ENCODE measurements at regions not wholly inside any gene's neighbourhood (a gene's known extent, or its start where the extent isn't known, plus 50 kb on each side); places are given as distances from the start of the nearest gene placed in this dataset.

DNA sequence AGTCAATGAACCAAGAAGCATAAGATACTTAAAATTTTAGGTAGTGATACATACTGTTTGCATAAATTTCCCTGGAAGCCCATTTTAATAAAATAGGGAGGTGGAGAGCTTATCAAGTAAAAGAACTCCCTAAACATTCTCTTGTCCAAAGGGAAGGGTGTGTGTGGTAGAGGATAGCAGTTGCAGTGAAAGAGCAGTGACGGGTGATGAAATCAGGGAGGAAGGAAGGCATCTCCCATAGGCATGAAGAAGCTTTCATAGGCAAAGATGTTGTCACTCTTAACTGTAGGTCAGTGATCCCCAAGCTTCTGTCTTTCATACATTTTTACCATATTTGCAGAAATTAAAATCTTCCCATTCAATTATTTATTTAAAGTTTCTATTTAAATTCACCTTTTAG, 60.0 kb upstream of the ZNF831 start:
- Histone ChIP-seq H3K79me2 (ENCODE audit: control insufficient read depth, insufficient read depth, low read length) (no peaks in the 10 kb centered on the region), H3K9ac (ENCODE audit: insufficient read depth in 1 of 2, low read depth in 2 of 2, low read length in 2 of 2) (no peak overlapping the region), H3K36me3 (ENCODE audit: control insufficient read depth, insufficient read depth, low read length) (no peaks in the 10 kb centered on the region), H3K27ac (ENCODE audit: extremely low read depth, low read depth, low read length) (no peak overlapping the region), H3K9me3 (replicated peaks; ENCODE audit: control insufficient read depth, insufficient read depth, low read depth, low read length) (no peaks in the 10 kb centered on the region), H3K4me2 (ENCODE audit: insufficient read depth, low read length) (no peak overlapping the region), H3K4me3 (no peak overlapping the region), H2AFZ (ENCODE audit: low read depth, low read length) (no peak overlapping the region), H3K9me1 (ENCODE audit: control insufficient read depth, insufficient read depth, low read length) (no peaks in the 10 kb centered on the region), H3K27me3 (ENCODE audit: control insufficient read depth in 2 of 2, insufficient read depth in 2 of 2, low read length in 2 of 2) (peaks cover 5 to 9% of the 10 kb centered on the region in 2 experiments; a peak in 4 of 5 replicates), H3K4me1 (replicated peaks in 1 of 2; ENCODE audit: control insufficient read depth in 2 of 2, insufficient read depth in 2 of 2, low read length in 2 of 2) (no peaks in the 10 kb centered on the region), H4K20me1 (replicated peaks; ENCODE audit: control insufficient read depth, insufficient read depth, low read length) (no peaks in the 10 kb centered on the region)
- in situ Hi-C loops (cut with MboI), result no loop called here
- ATAC-seq (no peak), DNase-seq (ENCODE audit: extremely low read depth in 1 of 4, low spot score in 3 of 4) (no peak), FAIRE-seq (no peak)
- ChIA-PET POLR2A (no interaction called here), CTCF (ENCODE audit: low intra/inter-chr PET ratio) (no interaction called here)
- TF ChIP-seq GATAD2A (IDR thresholded peaks at IDR 0.05) (no peak), TBL1XR1 (IDR thresholded peaks at IDR 0.05; ENCODE audit: low read length in 2 of 2) (no peak), MYBL2 (IDR thresholded peaks at IDR 0.05; ENCODE audit: low read depth) (no peak), MYBL2 (CRISPR knock-in tag; IDR thresholded peaks at IDR 0.05; ENCODE audit: borderline replicate concordance) (no peak), MAFF (IDR thresholded peaks at IDR 0.05; ENCODE audit: low read length) (no peak)
- BruUV-seq (replicated peaks), result no TSS peak
- intact Hi-C loops (cut with micrococcal nuclease), result no loop called here
- 0% methylated on average over 1 of the region's 1 CpG for WGBS (ENCODE audit: insufficient coverage, low coverage, missing lambda C conversion rate)

DNA sequence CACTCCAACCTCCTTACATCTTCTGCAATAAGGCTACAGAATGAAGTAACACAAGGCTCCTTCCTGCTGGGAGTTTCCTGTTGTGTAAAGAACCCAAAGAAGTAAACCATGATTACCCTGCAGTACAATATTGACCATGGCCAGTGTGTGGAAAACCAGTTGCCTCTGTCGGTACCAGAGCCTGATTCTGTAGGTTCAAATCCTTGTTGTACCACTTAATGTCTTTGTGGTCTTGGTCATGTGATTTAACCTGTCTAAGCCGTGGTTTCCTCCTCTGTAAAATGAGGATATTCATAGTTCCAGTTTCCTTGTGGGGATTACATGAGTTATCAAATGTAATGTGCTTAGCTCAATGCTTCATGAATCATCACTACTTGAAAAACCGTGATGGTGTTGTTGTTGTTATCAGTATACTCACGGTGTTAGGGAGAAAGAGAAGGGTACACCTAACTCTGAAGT, 60.3 kb upstream of the PRELID3B start:
- Histone ChIP-seq H4K20me1 (replicated peaks; ENCODE audit: control insufficient read depth, insufficient read depth, low read length) (no peaks in the 10 kb centered on the region), H3K27ac (ENCODE audit: extremely low read depth, low read depth, low read length) (no peak overlapping the region), H3K27me3 (ENCODE audit: control insufficient read depth in 2 of 2, insufficient read depth in 2 of 2, low read length in 2 of 2) (peaks cover 5 to 9% of the 10 kb centered on the region in 2 experiments; a peak in 4 of 5 replicates), H2AFZ (ENCODE audit: low read depth, low read length) (no peak overlapping the region), H3K79me2 (ENCODE audit: control insufficient read depth, insufficient read depth, low read length) (no peaks in the 10 kb centered on the region), H3K9me3 (replicated peaks; ENCODE audit: control insufficient read depth, insufficient read depth, low read depth, low read length) (no peaks in the 10 kb centered on the region), H3K4me1 (replicated peaks in 1 of 2; ENCODE audit: control insufficient read depth in 2 of 2, insufficient read depth in 2 of 2, low read length in 2 of 2) (no peaks in the 10 kb centered on the region), H3K4me3 (no peak overlapping the region), H3K4me2 (ENCODE audit: insufficient read depth, low read length) (no peak overlapping the region), H3K9ac (ENCODE audit: insufficient read depth in 1 of 2, low read depth in 2 of 2, low read length in 2 of 2) (no peak overlapping the region), H3K9me1 (ENCODE audit: control insufficient read depth, insufficient read depth, low read length) (no peaks in the 10 kb centered on the region), H3K36me3 (ENCODE audit: control insufficient read depth, insufficient read depth, low read length) (no peaks in the 10 kb centered on the region)
- DNase-seq (ENCODE audit: extremely low read depth in 1 of 4, low spot score in 3 of 4), result no peak
- CTCF ChIA-PET (ENCODE audit: low intra/inter-chr PET ratio), result no interaction called here
- intact Hi-C loops (cut with micrococcal nuclease) (no loop called here), in situ Hi-C loops (cut with MboI) (no loop called here)
- POLR2A ChIA-PET, result interaction anchor here (0.7 kb wide), 1 partner anchor 50 kb away, joined by 4 read pairs; no protein-coding TSS in a partner anchor
- FAIRE-seq, result no peak
- ATAC-seq, result no peak
- BruUV-seq (replicated peaks), result no TSS peak
- 0% methylated on average over 4 of the region's 4 CpGs for WGBS (ENCODE audit: insufficient coverage, low coverage, missing lambda C conversion rate)
- TF ChIP-seq NFE2 (IDR thresholded peaks at IDR 0.05; ENCODE audit: low read depth) (no peak), YBX1 (IDR thresholded peaks at IDR 0.05) (no peak), PHB2 (IDR thresholded peaks at IDR 0.05; ENCODE audit: low read depth) (no peak), ETV6 (IDR thresholded peaks at IDR 0.05; ENCODE audit: borderline replicate concordance in 1 of 2, low read depth in 2 of 2, low read length in 1 of 2) (no peak), ETV6 (CRISPR knock-in tag; IDR thresholded peaks at IDR 0.05; ENCODE audit: borderline replicate concordance) (no peak), TAF9B (IDR thresholded peaks at IDR 0.05; ENCODE audit: partially characterized antibody) (no peak)
- TF ChIP-seq, protein P1, sequence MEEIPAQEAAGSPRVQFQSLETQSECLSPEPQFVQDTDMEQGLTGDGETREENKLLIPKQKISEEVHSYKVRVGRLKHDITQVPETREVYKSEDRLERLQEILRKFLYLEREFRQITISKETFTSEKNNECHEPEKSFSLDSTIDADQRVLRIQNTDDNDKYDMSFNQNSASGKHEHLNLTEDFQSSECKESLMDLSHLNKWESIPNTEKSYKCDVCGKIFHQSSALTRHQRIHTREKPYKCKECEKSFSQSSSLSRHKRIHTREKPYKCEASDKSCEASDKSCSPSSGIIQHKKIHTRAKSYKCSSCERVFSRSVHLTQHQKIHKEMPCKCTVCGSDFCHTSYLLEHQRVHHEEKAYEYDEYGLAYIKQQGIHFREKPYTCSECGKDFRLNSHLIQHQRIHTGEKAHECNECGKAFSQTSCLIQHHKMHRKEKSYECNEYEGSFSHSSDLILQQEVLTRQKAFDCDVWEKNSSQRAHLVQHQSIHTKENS (CRISPR knock-in tag; IDR thresholded peaks at IDR 0.05), result no peak
- TF ChIP-seq, protein P2, sequence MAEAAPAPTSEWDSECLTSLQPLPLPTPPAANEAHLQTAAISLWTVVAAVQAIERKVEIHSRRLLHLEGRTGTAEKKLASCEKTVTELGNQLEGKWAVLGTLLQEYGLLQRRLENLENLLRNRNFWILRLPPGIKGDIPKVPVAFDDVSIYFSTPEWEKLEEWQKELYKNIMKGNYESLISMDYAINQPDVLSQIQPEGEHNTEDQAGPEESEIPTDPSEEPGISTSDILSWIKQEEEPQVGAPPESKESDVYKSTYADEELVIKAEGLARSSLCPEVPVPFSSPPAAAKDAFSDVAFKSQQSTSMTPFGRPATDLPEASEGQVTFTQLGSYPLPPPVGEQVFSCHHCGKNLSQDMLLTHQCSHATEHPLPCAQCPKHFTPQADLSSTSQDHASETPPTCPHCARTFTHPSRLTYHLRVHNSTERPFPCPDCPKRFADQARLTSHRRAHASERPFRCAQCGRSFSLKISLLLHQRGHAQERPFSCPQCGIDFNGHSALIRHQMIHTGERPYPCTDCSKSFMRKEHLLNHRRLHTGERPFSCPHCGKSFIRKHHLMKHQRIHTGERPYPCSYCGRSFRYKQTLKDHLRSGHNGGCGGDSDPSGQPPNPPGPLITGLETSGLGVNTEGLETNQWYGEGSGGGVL (CRISPR knock-in tag; IDR thresholded peaks at IDR 0.05), result no peak
